ENCODE measurements at regions not wholly inside any gene's neighbourhood (a gene's known extent, or its start where the extent isn't known, plus 50 kb on each side); places are given as distances from the start of the nearest gene placed in this dataset.
"Not testable (repeated sequence)": the region's sequence is repeated elsewhere in the genome, so short reads cannot be mapped to it uniquely, and the experiment has no call there.

DNA sequence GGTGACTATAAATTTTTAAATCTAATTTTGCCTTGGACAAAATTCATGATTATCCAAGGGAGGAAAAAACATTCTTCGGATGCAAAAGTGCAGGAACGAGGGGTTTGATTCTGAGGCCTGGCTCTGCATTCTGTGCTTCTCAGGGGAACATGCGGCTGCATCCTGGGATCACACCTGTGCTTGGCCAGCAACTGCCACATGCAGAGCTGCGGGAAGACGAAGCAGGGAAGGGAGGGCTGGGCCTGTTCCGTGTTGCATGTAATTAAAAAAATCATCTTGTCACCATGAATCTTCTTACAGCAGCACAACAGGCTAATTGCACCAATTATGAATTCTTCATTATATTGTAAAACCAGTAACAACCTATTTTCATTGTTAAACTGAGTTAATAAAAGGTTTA, 158.0 kb upstream of the ALKAL2 start:
- no peak for DNase-seq

DNA sequence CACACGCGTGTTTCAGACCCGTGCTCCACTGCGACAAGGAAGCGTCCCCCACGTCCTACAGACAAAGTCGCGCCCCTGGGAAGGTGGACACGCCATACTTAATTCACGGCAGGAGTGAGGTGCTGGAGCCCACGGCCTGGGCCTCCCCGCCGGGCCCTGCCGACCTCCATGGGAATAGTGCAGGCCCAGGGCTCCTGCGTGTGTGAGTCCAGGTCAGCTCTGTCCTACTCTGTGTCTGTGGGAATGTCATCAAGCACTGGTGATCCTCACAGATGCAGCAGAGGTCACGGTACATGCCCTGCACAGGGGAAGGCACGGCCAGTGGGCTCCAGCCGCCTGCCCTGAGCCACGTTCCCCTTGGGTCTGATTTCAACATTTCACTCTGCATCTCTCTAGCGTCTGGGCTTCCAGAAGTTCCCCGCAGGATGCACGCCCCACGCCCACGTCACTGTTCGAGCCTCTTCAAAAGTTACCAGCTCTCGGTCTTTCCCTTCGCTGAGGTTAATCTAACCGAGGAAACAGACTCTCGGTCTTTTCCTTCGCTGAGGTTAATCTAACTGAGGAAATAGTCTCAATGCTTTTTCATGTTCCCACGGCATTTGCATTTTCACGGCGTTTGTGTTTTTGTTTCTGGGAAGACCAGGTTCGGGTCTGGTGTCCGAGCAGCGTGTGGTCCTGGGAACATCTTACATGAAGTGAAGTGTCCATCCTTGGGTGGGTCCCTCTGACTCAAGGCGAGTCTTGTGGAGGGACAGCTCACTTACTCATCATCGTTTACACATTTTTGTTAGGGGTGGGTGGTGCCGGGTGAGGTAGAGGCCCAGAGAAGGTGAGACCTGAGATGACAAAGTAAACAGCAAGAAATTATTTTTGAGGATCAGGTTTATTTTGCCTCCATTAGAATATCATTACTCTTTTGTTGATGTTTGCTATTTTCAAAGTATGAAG, 157.3 kb upstream of the ALKAL2 start:
- no peak for DNase-seq

DNA sequence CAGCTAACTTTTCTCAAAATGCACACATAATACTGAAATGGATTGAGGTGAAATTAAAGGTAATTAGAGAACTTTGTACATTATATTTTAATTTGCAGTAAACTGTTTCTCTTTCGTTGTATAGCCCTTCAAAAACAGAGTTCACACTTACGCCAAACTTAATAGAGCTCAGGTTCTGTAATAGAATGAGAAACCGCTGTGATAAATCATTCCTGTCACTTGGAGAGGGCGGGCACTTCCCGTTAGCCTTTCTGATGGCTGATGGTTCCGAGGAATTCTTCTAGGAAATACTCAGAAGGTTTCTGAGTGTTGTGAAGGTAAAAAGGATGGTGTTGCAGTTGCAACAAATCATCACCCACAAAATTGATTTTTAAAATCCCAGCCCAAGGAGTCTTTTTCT, 155.8 kb upstream of the ALKAL2 start:
- DNase-seq: no peak

DNA sequence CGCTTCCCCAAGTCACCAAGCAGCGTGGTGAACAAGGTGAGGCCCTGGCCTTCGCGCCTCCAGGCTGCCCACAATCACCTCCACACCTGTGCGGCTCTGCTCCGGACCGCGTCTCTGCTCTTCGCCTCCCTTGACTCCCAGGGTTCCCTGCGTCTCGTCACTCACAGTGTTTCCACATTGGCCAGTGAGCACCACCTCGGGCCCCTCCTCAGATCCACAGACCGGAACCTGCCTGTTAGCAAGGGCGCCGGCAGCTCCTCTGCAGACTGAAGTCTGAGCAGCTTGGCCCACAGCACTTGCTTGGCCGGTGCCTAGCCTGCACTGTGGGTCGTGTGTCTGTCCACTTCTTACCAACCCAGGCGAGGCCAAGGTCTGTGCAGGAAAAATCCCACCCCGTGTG, 155.3 kb upstream of the ALKAL2 start:
- DNase-seq: no peak

DNA sequence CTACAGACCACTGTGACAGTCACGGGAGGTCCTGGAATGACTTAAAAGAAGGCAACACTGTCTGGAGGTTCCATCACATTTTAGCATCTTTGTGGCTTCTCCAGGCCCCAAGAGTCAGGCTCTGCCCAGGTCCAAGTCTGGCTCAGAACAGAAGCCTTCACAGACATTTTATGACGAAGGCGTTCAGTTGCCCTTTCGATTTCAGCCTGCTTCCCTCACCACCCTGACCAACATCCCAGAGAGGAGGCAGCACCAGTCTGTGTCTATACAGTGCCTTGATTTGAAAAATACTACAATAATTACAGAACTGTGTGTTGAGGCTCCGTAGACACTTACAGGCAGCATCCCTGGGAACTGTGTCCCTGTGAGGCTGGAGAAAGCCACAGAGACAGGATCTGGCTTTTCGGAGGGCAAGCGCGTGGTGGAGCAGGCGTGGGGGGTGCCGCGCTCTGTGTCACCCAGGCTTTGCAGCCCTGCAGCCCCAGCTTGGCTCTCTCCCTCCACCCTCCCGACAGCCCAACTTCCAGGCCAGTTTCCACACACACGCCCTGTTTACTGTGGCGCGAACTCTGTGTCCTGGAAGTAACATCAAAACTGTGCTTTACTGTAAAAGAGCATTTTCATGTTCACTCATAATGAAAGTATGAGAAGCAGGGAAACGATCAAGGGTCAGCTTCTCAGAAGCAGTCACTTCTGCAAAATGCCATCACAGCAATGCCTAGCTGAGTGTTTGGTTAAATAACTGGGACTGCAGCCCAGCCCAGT, 153.5 kb upstream of the ALKAL2 start:
- no peak for DNase-seq

DNA sequence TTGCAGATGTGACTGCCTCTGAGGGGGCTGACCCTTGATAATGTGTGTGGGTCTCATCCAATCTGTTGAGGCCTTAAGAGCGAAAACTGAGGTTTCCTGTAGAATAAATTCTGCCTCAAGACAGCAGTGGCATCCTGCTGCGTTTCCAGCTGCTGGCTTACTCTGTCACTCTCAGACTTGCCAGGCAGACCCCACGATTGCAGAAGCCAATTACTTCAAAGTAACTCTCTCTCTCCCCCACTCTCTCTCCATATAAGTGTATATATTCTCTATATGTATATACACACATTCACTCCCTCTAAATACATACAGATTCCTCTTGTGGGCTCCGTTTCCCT, 152.5 kb upstream of the ALKAL2 start:
- no peak for DNase-seq

DNA sequence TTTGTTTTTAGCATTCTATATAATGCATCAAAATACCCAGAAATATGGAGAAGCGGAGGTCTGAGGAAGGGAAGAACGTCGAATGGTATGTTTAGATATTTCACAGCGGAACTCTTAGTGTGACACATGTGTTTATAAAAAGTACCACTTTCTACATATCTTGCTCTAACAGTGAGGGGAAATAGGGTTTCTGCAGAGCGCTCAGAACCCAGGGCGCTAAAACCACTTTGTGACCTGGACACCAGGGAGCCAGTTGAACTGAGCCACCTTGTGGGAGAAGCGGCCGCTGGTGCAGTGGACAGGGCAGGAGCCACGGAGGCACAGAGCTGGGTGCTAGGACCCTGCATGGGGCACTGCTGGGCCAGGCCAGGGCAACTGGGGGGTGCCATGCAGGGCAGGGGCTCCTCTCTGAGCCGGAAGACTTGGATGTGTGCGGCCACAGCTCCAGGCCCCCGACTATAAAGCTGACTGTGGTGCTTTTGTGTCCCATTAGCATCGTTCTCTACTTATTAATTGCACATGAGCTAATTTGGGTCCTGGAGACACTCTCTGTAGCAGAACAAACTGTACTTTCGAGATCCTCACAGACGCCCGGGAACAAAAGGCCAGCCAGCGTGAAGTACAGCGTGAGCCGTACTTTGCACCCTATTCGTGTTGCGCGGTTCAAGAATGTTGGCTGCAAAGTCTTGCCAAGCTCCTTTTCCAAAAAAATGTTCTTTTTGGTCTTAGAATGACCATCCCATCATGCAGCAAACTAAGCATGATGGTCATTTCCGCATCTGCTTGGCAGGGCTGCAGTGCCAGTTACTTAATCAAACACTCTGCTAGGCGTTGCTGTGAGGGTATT, 151.9 kb upstream of the ALKAL2 start:
- no peak for DNase-seq

DNA sequence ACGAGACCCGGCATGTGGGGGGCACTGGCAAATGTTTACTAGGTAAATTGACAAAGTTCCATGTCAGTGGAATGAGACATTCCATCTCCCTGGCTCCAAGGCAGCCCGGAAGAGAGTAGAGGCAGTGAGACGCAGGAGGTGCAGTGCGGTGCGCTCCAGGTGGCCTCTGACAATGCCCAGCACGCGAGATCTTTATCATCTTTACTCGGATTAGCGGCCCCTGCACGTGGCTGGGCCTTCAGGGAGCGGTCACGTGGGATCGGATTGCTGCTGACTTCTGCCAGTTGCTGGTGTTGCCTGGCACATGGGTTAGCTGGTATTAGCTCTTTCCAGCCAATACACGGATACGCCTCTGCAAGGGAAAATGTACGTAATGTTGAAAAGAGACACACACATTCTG, 151.2 kb upstream of the ALKAL2 start:
- DNase-seq: no peak

DNA sequence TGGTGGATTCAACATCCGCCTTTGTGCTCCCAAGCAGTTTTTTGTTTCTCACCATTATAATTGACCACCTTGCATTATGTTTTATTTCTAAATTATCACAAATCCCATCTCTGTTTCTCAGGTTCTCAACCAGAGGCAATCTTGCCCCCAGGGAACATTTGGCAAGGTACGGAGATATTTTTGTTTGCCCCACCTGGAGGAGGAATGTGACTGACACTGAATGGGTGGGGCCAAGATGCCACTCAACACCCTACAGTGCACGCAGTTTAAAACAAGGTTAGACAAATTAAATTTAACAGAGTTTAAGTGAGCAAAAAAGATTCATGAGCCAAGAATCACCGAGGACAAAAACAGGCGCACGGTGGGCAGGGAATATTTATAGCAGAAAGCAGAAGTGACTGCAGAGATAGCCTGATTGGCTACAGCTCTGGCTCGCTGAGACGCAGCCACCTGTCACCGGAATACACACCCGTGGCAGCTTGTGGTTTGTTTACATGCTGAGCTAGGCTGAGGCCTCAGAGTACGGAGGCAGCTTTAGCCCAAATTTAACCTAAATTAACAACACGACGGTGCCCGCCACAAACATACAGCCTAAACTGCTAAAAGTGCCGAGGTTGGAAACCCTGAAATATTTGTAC, 150.0 kb upstream of the ALKAL2 start:
- peak; percentile 57 for DNase-seq

DNA sequence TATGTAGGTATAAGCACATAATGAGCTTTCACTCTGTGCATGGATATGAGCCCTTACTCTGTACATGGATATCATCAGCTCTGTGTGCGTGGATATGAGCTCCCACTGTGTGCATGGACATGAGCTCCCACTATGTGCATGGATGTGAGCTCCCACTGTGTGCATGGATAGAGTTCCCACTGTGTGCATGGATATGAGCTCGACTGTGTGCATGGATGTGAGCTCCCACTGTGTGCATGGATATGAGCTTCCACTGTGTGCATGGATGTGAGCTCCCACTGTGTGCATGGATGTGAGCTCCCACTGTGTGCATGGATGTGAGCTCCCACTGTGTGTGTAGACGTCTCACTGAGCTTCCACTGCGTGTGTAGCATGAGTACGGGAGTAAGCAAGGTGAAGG, 149.3 kb upstream of the ALKAL2 start:
- no peak for DNase-seq

DNA sequence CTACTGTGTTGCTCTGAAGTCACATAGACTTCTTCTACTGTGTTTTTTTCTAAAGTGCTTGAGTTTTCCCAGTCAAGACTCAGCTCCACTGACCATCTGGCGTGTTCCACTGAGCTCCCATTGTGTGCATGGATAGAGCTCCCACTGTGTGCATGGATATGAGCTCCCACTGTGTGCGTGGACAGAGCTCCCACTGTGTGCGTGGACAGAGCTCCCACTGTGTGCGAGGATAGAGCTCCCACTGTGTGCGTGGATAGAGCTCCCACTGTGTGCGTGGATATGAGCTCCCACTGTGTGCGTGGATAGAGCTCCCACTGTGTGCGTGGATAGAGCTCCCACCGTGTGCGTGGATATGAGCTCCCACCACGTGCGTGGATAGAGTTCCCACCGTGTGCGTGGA, 148.3 kb upstream of the ALKAL2 start:
- no peak for DNase-seq

DNA sequence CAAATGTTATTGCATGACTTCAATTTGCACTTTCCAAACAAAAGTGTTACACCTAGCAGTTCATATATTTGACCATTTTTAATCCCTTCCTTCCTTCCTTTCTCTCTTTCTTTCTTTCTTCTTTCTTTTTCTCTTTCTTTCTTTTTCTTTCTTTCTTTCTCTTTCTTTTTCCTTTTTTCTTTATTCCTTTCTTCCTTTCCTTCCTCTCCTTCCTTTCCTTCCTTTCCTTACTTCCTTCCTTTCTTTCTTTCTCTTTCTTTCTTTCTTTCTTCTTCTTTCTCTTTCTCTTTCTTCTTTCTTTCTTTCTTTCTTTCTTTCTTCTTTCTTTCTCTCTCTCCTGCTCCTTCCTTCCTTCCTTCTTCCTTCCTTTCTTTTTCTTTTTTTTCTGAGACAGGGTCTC, 146.7 kb upstream of the ALKAL2 start:
- no peak for DNase-seq

DNA sequence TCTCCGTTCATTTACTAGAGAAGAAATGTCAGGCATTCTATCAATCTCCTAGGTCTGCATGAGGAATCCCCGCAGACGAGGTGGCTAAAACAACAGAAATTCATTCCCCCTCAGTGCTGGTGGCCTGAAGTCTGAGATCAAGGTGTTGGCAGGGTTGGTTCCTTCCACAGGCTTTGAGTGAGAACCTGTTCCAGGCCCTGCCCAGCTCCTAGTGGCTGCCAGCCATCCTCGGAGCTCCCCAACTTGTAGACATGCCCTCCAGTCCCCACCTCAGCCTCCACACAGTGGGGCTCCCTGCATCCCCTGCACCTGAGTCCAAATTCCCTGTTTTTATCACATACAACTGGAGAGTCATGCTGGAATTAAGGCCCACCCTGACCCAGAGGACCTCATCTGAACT, 145.3 kb upstream of the ALKAL2 start:
- DNase-seq: no peak

DNA sequence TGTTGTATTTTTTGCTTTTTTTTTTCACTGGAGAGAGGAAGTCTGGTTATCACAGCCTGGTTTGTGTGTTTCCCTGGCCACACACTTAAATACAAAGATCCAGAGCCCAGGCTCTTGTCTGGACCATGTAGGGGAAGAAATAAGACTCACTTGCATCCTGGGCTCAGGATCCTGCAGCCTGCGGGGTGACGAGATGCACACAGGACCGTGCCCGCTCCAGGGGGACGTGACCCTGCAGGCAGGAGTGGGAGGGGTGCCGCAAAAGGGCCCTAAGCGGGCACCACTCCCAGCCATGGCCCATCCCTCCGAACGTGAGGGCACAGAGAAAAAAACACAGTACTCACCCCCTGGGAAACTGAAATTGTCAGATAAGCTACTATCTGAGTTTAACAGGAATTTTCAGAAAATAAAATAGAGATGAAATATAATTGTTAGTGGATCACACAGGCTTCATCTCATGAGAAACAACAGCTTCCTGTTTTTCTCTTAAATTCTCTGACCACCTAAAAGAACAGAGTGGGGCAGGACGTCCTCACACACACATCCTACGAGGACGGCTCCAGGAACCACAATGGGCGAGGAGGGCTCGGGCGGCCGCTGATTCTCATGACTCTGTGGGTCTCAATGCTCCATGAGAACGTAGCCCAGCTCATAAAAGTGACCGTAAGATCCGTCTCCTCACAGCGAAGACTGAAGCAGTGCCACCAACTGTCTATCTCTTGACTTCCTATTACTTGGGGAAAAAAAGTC, 142.6 kb upstream of the ALKAL2 start:
- DNase-seq: no peak

DNA sequence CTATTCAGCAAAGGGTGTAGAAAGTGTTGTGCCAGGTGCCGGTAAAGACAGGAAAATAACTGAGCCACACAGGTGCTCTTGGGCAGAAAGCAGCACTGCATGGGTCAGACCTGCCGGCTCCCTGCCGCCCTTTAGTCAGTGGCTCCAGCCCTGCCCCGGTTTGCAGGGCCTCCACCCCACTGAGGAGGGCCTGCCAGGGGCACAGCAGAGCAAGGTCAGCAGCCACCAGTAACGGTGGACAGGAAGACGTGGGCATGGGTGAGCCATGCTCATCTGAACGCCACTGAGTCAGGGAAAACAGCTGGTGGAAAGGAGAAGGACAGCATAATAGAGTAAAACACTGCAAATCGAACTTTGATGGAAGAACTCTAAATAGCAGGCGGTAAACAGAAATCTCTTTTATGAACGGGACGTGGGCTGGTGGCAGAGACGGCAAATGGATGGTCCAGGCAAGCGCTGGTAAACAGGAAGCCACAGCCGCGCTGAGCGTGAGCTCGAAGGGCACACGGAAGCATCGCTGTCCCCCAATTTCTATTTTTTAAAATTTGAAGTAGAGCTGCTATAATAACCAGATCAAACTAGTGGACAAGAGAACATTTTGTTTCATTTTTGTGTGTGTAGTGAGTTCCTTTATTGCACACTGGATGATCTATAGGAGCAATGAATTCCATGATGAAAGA, 141.8 kb upstream of the ALKAL2 start:
- DNase-seq: no peak

DNA sequence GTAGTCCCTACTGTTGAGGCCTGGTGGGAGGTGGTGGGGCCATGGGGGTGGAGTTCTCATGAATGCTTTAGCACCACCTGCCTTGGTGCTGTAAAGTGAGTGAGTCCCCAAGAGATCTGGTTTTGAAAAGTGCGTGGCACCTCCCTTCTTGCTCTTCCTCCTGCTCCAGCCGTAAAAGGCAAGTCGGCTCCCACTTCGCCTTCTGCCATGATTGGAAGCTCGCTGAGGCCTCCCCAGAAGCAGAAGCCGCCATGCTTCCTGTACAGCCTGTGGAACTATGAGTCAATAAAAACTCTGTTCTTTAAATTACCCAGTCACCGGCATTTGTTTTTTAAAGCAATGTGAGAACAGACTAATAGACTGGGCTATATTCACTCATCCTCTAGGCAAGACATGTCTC, 141.3 kb upstream of the ALKAL2 start:
- no peak for DNase-seq

DNA sequence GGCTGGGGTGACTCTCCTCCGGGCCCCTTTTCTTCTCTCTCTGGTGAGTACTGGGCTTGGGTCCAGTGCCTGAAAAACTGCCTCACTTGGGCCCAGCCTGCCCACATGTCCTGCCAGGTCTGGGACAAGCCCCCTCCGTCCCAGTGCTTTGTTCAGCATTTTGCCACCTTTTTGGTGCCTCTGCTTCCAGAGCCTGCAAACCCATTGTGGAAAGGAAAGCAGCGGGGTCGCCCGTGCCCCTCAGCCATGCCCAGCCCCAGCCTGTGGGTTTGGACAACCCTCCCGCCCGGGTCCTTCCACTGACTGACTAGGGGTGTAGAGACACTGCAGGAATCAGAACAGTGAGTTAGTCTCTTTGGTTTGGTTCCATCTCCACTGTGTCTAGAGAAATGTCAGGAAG, 140.7 kb upstream of the ALKAL2 start:
- DNase-seq: no peak

DNA sequence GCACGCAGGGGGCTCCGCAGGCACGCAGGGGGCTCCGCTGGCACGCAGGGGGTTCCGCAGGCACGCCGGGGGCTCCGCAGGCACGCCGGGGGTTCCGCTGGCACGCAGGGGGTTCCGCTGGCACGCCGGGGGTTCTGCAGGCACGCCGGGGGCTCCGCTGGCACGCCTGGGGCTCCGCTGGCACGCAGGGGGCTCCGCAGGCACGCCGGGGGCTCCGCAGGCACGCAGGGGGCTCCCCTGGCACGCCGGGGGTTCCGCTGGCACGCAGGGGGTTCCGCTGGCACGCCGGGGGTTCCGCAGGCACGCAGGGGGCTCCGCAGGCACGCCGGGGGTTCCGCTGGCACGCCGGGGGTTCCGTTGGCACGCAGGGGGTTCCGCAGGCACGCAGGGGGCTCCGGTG, 138.8 kb upstream of the ALKAL2 start:
- DNase-seq: not testable (repeated sequence)

DNA sequence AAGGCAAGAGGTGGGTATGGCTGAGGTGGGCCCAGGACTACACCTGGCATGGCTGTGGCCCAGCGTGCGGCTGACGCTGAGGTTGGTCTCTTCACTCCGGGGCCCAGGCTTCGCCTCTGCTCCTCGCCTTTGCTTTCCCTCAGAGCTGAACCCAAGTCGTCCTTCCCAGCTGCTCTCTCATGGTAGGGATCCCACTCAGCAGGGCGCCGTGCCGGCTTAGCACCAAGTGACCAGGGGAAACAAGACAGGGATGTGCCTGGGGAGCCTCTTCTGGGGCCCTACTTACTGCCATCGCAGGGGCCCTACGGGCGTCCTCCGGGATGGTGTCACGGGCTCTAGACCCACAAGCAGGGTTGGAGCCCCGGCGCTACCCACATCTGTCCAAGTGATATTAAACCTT, 138.1 kb upstream of the ALKAL2 start:
- DNase-seq: no peak

DNA sequence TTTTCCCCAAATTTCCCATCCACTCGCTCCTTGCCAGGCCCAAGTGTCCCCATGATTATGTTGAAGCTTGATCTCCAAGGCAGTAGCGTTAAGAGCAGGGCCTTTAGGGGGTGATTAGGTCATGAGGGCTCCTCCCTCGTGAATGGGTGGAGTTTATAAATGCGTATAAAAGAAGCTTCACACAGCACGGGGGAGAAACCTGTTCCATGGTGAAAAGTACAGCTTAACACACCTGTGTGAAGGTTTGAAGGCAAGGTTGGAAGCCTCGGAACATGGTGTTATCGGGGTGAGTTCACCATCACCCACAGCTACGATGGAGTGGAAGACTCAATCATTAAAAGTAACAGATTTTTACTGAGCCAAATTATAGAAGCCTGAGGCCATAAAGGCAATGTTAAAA, 137.4 kb upstream of the ALKAL2 start:
- DNase-seq: no peak

Measured in femur (tissue), 1 donor.